H1 (cell line): ENCODE measurements at regions not wholly inside any gene's neighbourhood (a gene's known extent, or its start where the extent isn't known, plus 50 kb on each side); places are given as distances from the start of the nearest gene placed in this dataset.

Source experiments
- BRCA1 ChIP-seq: IDR thresholded peaks from 2 replicates; pipeline ENCODE4 v1.6.1; 2012; ENCODE audit warnings: low read depth, low read length, improper control_type of control experiment
- CBX5 ChIP-seq: fragments of 300-800, 300-1000 bp; sonication (generic); IDR thresholded peaks from 2 replicates; pipeline ENCODE4 v1.7.1; 2016; ENCODE audit warnings: antibody characterized with exemption, low read length, low read depth
- CREB1 ChIP-seq: IDR thresholded peaks from 2 replicates; pipeline ENCODE4 v1.6.1; 2012; ENCODE audit warnings: inconsistent platforms
- EP300 ChIP-seq, 2 experiments: IDR thresholded peaks; 1 replicate in 1 of 2; 2 replicates in 1 of 2; pipeline ENCODE4 v1.6.1; 2011 to 2012; ENCODE audit warnings: low read depth in 2 of 2, low read length in 2 of 2, mild to moderate bottlenecking in 2 of 2, borderline replicate concordance in 1 of 2, inconsistent platforms in 1 of 2, moderate library complexity in 1 of 2
- EZH2 ChIP-seq: fragments of 200-600 bp; sonication (generic); IDR thresholded peaks from 2 replicates; pipeline ENCODE4 v1.7.1; 2012; ENCODE audit warnings: low read depth, mild to moderate bottlenecking, moderate library complexity, low read length, inconsistent platforms; ENCODE audit not compliant: severe bottlenecking
- HDAC6 ChIP-seq: IDR thresholded peaks from one replicate; pipeline ENCODE4 v1.7.1; 2012; ENCODE audit warnings: low read depth, mild to moderate bottlenecking, inconsistent platforms, low read length, moderate library complexity
- JUN ChIP-seq: IDR thresholded peaks from 2 replicates; pipeline ENCODE4 v1.6.1; 2011; ENCODE audit warnings: low read depth, mild to moderate bottlenecking, improper control_type of control experiment, low read length
- POLR2A ChIP-seq, 2 experiments: IDR thresholded peaks; 1 replicate in 1 of 2; 2 replicates in 1 of 2; pipeline ENCODE4 v1.6.1; 2011; ENCODE audit warnings: low read depth in 2 of 2, low read length in 2 of 2, mild to moderate bottlenecking in 2 of 2; ENCODE audit errors: control extremely low read depth in 1 of 2
- POLR2AphosphoS5 ChIP-seq: IDR thresholded peaks from 2 replicates; pipeline ENCODE4 v1.6.1; 2011; ENCODE audit warnings: low read depth, low read length
- RFX5 ChIP-seq: IDR thresholded peaks from 2 replicates; pipeline ENCODE4 v1.6.1; 2011; ENCODE audit warnings: low read depth, low read length, improper control_type of control experiment, borderline replicate concordance
- SRF ChIP-seq: IDR thresholded peaks from 2 replicates; pipeline ENCODE4 v1.6.1; 2011; ENCODE audit warnings: mild to moderate bottlenecking, low read depth, low read length, moderate library complexity
- TEAD4 ChIP-seq: IDR thresholded peaks from 2 replicates; pipeline ENCODE4 v1.6.1; 2012; ENCODE audit warnings: low read depth, low read length, inconsistent platforms, mixed read lengths
- TF ChIP-seq, protein P1 (sequence below), 3 experiments: IDR thresholded peaks; 1 replicate in 2 of 3; 2 replicates in 1 of 3; pipeline versions ENCODE4 v1.5.1 to v1.6.1; 2011; ENCODE audit warnings: low read length in 3 of 3, mild to moderate bottlenecking in 3 of 3, inconsistent platforms in 2 of 3, low read depth in 1 of 3, moderate library complexity in 1 of 3; ENCODE audit not compliant: insufficient read depth in 1 of 3; ENCODE audit errors: control extremely low read depth in 1 of 3
- TF ChIP-seq, protein P2 (sequence below): IDR thresholded peaks from 2 replicates; pipeline ENCODE4 v1.6.1; 2011; ENCODE audit warnings: low read depth, mild to moderate bottlenecking, low read length; ENCODE audit not compliant: insufficient read depth

DNA sequence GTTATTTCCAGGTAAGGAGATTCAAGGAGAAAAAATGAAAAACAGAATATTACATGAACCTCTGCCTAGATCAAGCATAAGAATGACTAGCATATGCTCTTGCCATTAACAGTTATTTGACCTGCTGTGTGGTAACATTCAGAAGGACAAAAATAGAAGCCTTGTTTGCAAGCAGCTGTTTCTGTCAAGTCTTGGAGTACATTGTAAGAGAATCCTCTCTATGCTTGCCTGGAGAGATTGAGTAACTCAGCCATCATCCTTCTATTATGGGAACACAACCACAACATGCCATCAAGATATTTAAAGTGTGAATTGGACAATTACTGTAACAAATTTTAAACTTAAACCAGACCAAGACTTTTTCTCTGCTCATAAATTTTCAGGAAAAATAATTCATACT is 1054.4 kb downstream of the NLGN4Y start:
- TF ChIP-seq BRCA1 (no peak), EP300 (IDR thresholded peaks at IDR 0.05; ENCODE audit: borderline replicate concordance in 1 of 2, low read depth in 2 of 2, low read length in 2 of 2) (no peak), TEAD4 (no peak), CREB1 (no peak), POLR2A (IDR thresholded peaks at IDR 0.05; ENCODE audit: control extremely low read depth in 1 of 2, low read depth in 2 of 2, low read length in 2 of 2) (no peak), POLR2AphosphoS5 (no peak), RFX5 (no peak), HDAC6 (no peak), CBX5 (no peak), SRF (no peak), EZH2 (no peak), JUN (no peak)
- TF ChIP-seq, protein P1, sequence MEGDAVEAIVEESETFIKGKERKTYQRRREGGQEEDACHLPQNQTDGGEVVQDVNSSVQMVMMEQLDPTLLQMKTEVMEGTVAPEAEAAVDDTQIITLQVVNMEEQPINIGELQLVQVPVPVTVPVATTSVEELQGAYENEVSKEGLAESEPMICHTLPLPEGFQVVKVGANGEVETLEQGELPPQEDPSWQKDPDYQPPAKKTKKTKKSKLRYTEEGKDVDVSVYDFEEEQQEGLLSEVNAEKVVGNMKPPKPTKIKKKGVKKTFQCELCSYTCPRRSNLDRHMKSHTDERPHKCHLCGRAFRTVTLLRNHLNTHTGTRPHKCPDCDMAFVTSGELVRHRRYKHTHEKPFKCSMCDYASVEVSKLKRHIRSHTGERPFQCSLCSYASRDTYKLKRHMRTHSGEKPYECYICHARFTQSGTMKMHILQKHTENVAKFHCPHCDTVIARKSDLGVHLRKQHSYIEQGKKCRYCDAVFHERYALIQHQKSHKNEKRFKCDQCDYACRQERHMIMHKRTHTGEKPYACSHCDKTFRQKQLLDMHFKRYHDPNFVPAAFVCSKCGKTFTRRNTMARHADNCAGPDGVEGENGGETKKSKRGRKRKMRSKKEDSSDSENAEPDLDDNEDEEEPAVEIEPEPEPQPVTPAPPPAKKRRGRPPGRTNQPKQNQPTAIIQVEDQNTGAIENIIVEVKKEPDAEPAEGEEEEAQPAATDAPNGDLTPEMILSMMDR (IDR thresholded peaks at IDR 0.05; ENCODE audit: control extremely low read depth in 1 of 3, insufficient read depth in 1 of 3, low read depth in 1 of 3, low read length in 3 of 3): no peak
- TF ChIP-seq, protein P2, sequence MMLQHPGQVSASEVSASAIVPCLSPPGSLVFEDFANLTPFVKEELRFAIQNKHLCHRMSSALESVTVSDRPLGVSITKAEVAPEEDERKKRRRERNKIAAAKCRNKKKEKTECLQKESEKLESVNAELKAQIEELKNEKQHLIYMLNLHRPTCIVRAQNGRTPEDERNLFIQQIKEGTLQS: no peak
